ENCODE measurements at regions not wholly inside any gene's neighbourhood (a gene's known extent, or its start where the extent isn't known, plus 50 kb on each side); places are given as distances from the start of the nearest gene placed in this dataset.

- H2AFZ ChIP-seq (ENCODE audit: low read length), result no peak overlapping the region
- H2BK15ac ChIP-seq (ENCODE audit: low read length), result no peak overlapping the region
- H3K36me3 ChIP-seq (replicated peaks in 1 of 2; ENCODE audit: control insufficient read depth in 2 of 2, insufficient read depth in 2 of 2, low read length in 2 of 2), result no peaks in the 10 kb centered on the region
- H2BK12ac ChIP-seq (ENCODE audit: low read length), result no peak overlapping the region
- no peak overlapping the region for H3K27ac ChIP-seq (replicated peaks; ENCODE audit: low read length)
- no CpG with 5 or more reads among the region's 5 CpGs for WGBS, 2 donors (ENCODE audit: extremely low coverage in 2 of 2, insufficient read length in 2 of 2, insufficient replicate concordance in 1 of 2)
- H3K4me1 ChIP-seq (ENCODE audit: control insufficient read depth in 2 of 2, insufficient read depth in 1 of 2, low read depth in 1 of 2, low read length in 2 of 2), result peaks cover 0 to 6% of the 10 kb centered on the region in 2 donors
- DNase-seq (ENCODE audit: low spot score), result no peak
- no peak overlapping the region for H2BK120ac ChIP-seq (ENCODE audit: low read depth, low read length)
- H2BK5ac ChIP-seq (ENCODE audit: low read length), result no peak overlapping the region
- no peak overlapping the region for H4K8ac ChIP-seq (ENCODE audit: low read depth, low read length)
- no peak overlapping the region for H3K4ac ChIP-seq (ENCODE audit: low read length)
- no peak overlapping the region for H3K14ac ChIP-seq (ENCODE audit: low read length)
- no peaks in the 10 kb centered on the region for H3K9me3 ChIP-seq (replicated peaks in 1 of 2; ENCODE audit: control insufficient read depth in 2 of 2, insufficient read depth in 1 of 2, low read depth in 1 of 2, low read length in 2 of 2)
- H3K79me1 ChIP-seq (ENCODE audit: low read depth, low read length), result no peaks in the 10 kb centered on the region
- peaks cover 0 to 17% (median 0%) of the 10 kb centered on the region in 3 experiments for H3K27me3 ChIP-seq (ENCODE audit: control insufficient read depth in 3 of 3, insufficient read depth in 3 of 3, low read depth in 1 of 3, low read length in 3 of 3)
- no peak overlapping the region for H3K23ac ChIP-seq (ENCODE audit: low read depth, low read length, poor library complexity)
- H2AK5ac ChIP-seq (ENCODE audit: low read depth, low read length), result no peak overlapping the region
- no peak overlapping the region for H4K91ac ChIP-seq (ENCODE audit: low read depth, low read length, poor library complexity)
- no peak overlapping the region for H3K18ac ChIP-seq (ENCODE audit: low read length)
- no peak overlapping the region for H3K4me2 ChIP-seq (ENCODE audit: insufficient read depth, low read length, poor library complexity, severe bottlenecking)
- no peak overlapping the region for H3K4me3 ChIP-seq (ENCODE audit: low read length in 2 of 2)
- H3K9ac ChIP-seq (ENCODE audit: low read depth, low read length, poor library complexity), result no peak overlapping the region
Observed at GRCh38 chr19:29320086-29320485, 107.1 kb upstream of the UQCRFS1 start.

- Histone ChIP-seq H3K27ac (replicated peaks; ENCODE audit: low read length) (no peak overlapping the region), H3K9ac (ENCODE audit: low read depth, low read length, poor library complexity) (no peak overlapping the region), H2AK5ac (ENCODE audit: low read depth, low read length) (no peak overlapping the region), H3K4me3 (ENCODE audit: low read length in 2 of 2) (no peak overlapping the region), H3K4me1 (ENCODE audit: control insufficient read depth in 2 of 2, insufficient read depth in 1 of 2, low read depth in 1 of 2, low read length in 2 of 2) (peaks cover 0 to 5% of the 10 kb centered on the region in 2 donors), H4K91ac (ENCODE audit: low read depth, low read length, poor library complexity) (no peak overlapping the region), H2BK120ac (ENCODE audit: low read depth, low read length) (no peak overlapping the region), H3K36me3 (replicated peaks in 1 of 2; ENCODE audit: control insufficient read depth in 2 of 2, insufficient read depth in 2 of 2, low read length in 2 of 2) (no peaks in the 10 kb centered on the region), H3K23ac (ENCODE audit: low read depth, low read length, poor library complexity) (no peak overlapping the region), H3K14ac (ENCODE audit: low read length) (no peak overlapping the region), H3K18ac (ENCODE audit: low read length) (no peak overlapping the region), H4K8ac (ENCODE audit: low read depth, low read length) (no peak overlapping the region), H3K27me3 (ENCODE audit: control insufficient read depth in 3 of 3, insufficient read depth in 3 of 3, low read depth in 1 of 3, low read length in 3 of 3) (peaks cover 0 to 12% (median 0%) of the 10 kb centered on the region in 3 experiments), H2BK12ac (ENCODE audit: low read length) (no peak overlapping the region), H3K79me1 (ENCODE audit: low read depth, low read length) (no peaks in the 10 kb centered on the region), H2BK5ac (ENCODE audit: low read length) (no peak overlapping the region), H2BK15ac (ENCODE audit: low read length) (no peak overlapping the region), H3K4me2 (ENCODE audit: insufficient read depth, low read length, poor library complexity, severe bottlenecking) (no peak overlapping the region), H2AFZ (ENCODE audit: low read length) (no peak overlapping the region), H3K4ac (ENCODE audit: low read length) (no peak overlapping the region), H3K9me3 (replicated peaks in 1 of 2; ENCODE audit: control insufficient read depth in 2 of 2, insufficient read depth in 1 of 2, low read depth in 1 of 2, low read length in 2 of 2) (no peaks in the 10 kb centered on the region)
- WGBS, 2 donors (ENCODE audit: extremely low coverage in 2 of 2, insufficient read length in 2 of 2, insufficient replicate concordance in 1 of 2), result no CpG with 5 or more reads among the region's 7 CpGs
- DNase-seq (ENCODE audit: low spot score), result no peak
Observed at GRCh38 chr19:29320618-29321017, 107.7 kb upstream of the UQCRFS1 start.

- Histone ChIP-seq H2BK5ac (ENCODE audit: low read length) (no peak overlapping the region), H3K4me3 (ENCODE audit: low read length in 2 of 2) (no peak overlapping the region), H3K18ac (ENCODE audit: low read length) (no peak overlapping the region), H3K27ac (replicated peaks; ENCODE audit: low read length) (no peak overlapping the region), H3K4ac (ENCODE audit: low read length) (no peak overlapping the region), H3K23ac (ENCODE audit: low read depth, low read length, poor library complexity) (no peak overlapping the region), H3K4me2 (ENCODE audit: insufficient read depth, low read length, poor library complexity, severe bottlenecking) (no peak overlapping the region), H4K91ac (ENCODE audit: low read depth, low read length, poor library complexity) (no peak overlapping the region), H3K14ac (ENCODE audit: low read length) (no peak overlapping the region), H3K27me3 (ENCODE audit: control insufficient read depth in 3 of 3, insufficient read depth in 3 of 3, low read depth in 1 of 3, low read length in 3 of 3) (peaks cover 0 to 12% (median 0%) of the 10 kb centered on the region in 3 experiments), H2AFZ (ENCODE audit: low read length) (no peak overlapping the region), H2BK15ac (ENCODE audit: low read length) (no peak overlapping the region), H2BK12ac (ENCODE audit: low read length) (no peak overlapping the region), H4K8ac (ENCODE audit: low read depth, low read length) (no peak overlapping the region), H2BK120ac (ENCODE audit: low read depth, low read length) (no peak overlapping the region), H3K36me3 (replicated peaks in 1 of 2; ENCODE audit: control insufficient read depth in 2 of 2, insufficient read depth in 2 of 2, low read length in 2 of 2) (no peaks in the 10 kb centered on the region), H2AK5ac (ENCODE audit: low read depth, low read length) (no peak overlapping the region), H3K4me1 (ENCODE audit: control insufficient read depth in 2 of 2, insufficient read depth in 1 of 2, low read depth in 1 of 2, low read length in 2 of 2) (peaks cover 0 to 2% of the 10 kb centered on the region in 2 donors), H3K9ac (ENCODE audit: low read depth, low read length, poor library complexity) (no peak overlapping the region), H3K9me3 (replicated peaks in 1 of 2; ENCODE audit: control insufficient read depth in 2 of 2, insufficient read depth in 1 of 2, low read depth in 1 of 2, low read length in 2 of 2) (no peaks in the 10 kb centered on the region), H3K79me1 (ENCODE audit: low read depth, low read length) (no peaks in the 10 kb centered on the region)
- WGBS, 2 donors (ENCODE audit: extremely low coverage in 2 of 2, insufficient read length in 2 of 2, insufficient replicate concordance in 1 of 2), result no CpG with 5 or more reads among the region's 1 CpG
- no peak for DNase-seq (ENCODE audit: low spot score)
Observed at GRCh38 chr19:29321116-29321515, 108.2 kb upstream of the UQCRFS1 start.

DNA sequence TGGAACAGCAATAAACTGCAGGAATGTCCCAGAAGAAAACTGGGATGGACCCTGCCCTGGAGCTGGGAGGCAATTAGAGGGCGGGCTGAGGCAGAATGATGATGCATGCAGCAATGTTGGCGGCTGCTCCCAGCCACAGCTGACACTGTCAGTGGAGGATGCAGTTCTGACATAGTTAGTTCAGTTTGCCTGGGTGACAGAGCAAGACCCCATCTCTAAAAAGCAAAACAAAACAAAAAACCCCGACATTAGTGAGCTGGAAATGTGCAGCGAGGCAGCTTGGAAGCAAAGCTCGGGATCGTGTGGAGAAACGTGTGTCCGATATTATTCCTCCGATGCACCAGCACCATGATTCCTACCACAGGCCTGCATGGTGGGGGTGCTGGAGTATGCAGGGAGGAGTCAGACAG lies 110.1 kb upstream of the UQCRFS1 start:
- Histone ChIP-seq H3K4me1 (ENCODE audit: control insufficient read depth in 2 of 2, insufficient read depth in 1 of 2, low read depth in 1 of 2, low read length in 2 of 2) (peaks cover 0 to 2% of the 10 kb centered on the region in 2 donors), H3K36me3 (replicated peaks in 1 of 2; ENCODE audit: control insufficient read depth in 2 of 2, insufficient read depth in 2 of 2, low read length in 2 of 2) (no peaks in the 10 kb centered on the region), H2AFZ (ENCODE audit: low read length) (no peak overlapping the region), H3K14ac (ENCODE audit: low read length) (peak overlapping the region; percentile 33), H2BK120ac (ENCODE audit: low read depth, low read length) (no peak overlapping the region), H3K18ac (ENCODE audit: low read length) (peak overlapping the region; percentile 49), H2BK15ac (ENCODE audit: low read length) (no peak overlapping the region), H3K4ac (ENCODE audit: low read length) (no peak overlapping the region), H3K23ac (ENCODE audit: low read depth, low read length, poor library complexity) (no peak overlapping the region), H4K8ac (ENCODE audit: low read depth, low read length) (no peak overlapping the region), H4K91ac (ENCODE audit: low read depth, low read length, poor library complexity) (no peak overlapping the region), H2AK5ac (ENCODE audit: low read depth, low read length) (no peak overlapping the region), H3K4me3 (ENCODE audit: low read length in 2 of 2) (no peak overlapping the region), H3K9me3 (replicated peaks in 1 of 2; ENCODE audit: control insufficient read depth in 2 of 2, insufficient read depth in 1 of 2, low read depth in 1 of 2, low read length in 2 of 2) (no peaks in the 10 kb centered on the region), H3K9ac (ENCODE audit: low read depth, low read length, poor library complexity) (no peak overlapping the region), H3K4me2 (ENCODE audit: insufficient read depth, low read length, poor library complexity, severe bottlenecking) (no peak overlapping the region), H2BK12ac (ENCODE audit: low read length) (no peak overlapping the region), H3K27me3 (ENCODE audit: control insufficient read depth in 3 of 3, insufficient read depth in 3 of 3, low read depth in 1 of 3, low read length in 3 of 3) (peaks cover 0 to 12% (median 0%) of the 10 kb centered on the region in 3 experiments), H3K27ac (replicated peaks; ENCODE audit: low read length) (no peak overlapping the region), H3K79me1 (ENCODE audit: low read depth, low read length) (no peaks in the 10 kb centered on the region), H2BK5ac (ENCODE audit: low read length) (no peak overlapping the region)
- no CpG with 5 or more reads among the region's 9 CpGs for WGBS, 2 donors (ENCODE audit: extremely low coverage in 2 of 2, insufficient read length in 2 of 2, insufficient replicate concordance in 1 of 2)
- no peak for DNase-seq (ENCODE audit: low spot score)

All from neuronal stem cell (in vitro differentiated cells).